ENCODE measurements at regions not wholly inside any gene's neighbourhood (a gene's known extent, or its start where the extent isn't known, plus 50 kb on each side); places are given as distances from the start of the nearest gene placed in this dataset.

- Histone ChIP-seq H3K4me2 (ENCODE audit: insufficient read depth in 1 of 2, low read depth in 2 of 2, low read length in 2 of 2) (no peak overlapping the region), H2BK20ac (ENCODE audit: low read length) (no peak overlapping the region), H2AFZ (ENCODE audit: low read length) (no peak overlapping the region), H4K91ac (replicated peaks; ENCODE audit: insufficient read length, low read length) (peak overlapping the region; percentile 51), H3K36me3 (ENCODE audit: control insufficient read depth in 2 of 4, insufficient read depth in 4 of 4, low read length in 3 of 4) (no peaks in the 10 kb centered on the region), H3K14ac (ENCODE audit: insufficient read length) (no peak overlapping the region), H3K27me3 (replicated peaks in 1 of 4; ENCODE audit: control insufficient read depth in 3 of 4, extremely low read depth in 1 of 4, insufficient read depth in 3 of 4, low read length in 3 of 4) (no peaks in the 10 kb centered on the region), H4K8ac (ENCODE audit: extremely low read depth, insufficient read depth, low read length) (no peak overlapping the region), H2BK15ac (ENCODE audit: low read length) (no peak overlapping the region), H3K9ac (replicated peaks in 1 of 4; ENCODE audit: extremely low read depth in 1 of 4, low read depth in 3 of 4, low read length in 3 of 4) (no peak overlapping the region), H3K56ac (replicated peaks; ENCODE audit: insufficient read length, low read depth, low read length) (no peak overlapping the region), H3K23ac (ENCODE audit: insufficient read length) (no peak overlapping the region), H2BK12ac (ENCODE audit: low read depth, low read length) (no peak overlapping the region), H3K23me2 (ENCODE audit: low read depth, low read length) (no peaks in the 10 kb centered on the region; the same call in 1 of the 2 replicates), H3K79me1 (ENCODE audit: low read depth, low read length) (no peaks in the 10 kb centered on the region), H3K4ac (replicated peaks; ENCODE audit: insufficient read length, low read depth, low read length) (no peak overlapping the region), H3K4me3 (ENCODE audit: extremely low read depth in 1 of 4, insufficient read depth in 2 of 4, low read depth in 3 of 4, low read length in 4 of 4) (no peak overlapping the region), H4K20me1 (replicated peaks in 1 of 2; ENCODE audit: control insufficient read depth in 1 of 2, insufficient read depth in 2 of 2, low read length in 2 of 2) (no peaks in the 10 kb centered on the region), H3K4me1 (replicated peaks in 1 of 4; ENCODE audit: control insufficient read depth in 3 of 4, insufficient read depth in 4 of 4, low read length in 3 of 4) (peaks cover 0 to 4% (median 1%) of the 10 kb centered on the region in 4 experiments; a peak in 3 of 7 replicates), H2AK5ac (ENCODE audit: low read depth, low read length) (no peak overlapping the region), H3K18ac (ENCODE audit: extremely low read depth, low read length) (no peak overlapping the region), H3K79me2 (ENCODE audit: control insufficient read depth in 1 of 2, insufficient read depth in 2 of 2, low read length in 2 of 2) (no peaks in the 10 kb centered on the region), H3K9me3 (ENCODE audit: insufficient read depth in 2 of 2, low read depth in 1 of 2, low read length in 1 of 2) (no peaks in the 10 kb centered on the region), H2BK5ac (ENCODE audit: low read depth, low read length) (no peak overlapping the region), H2BK120ac (replicated peaks; ENCODE audit: low read depth, low read length) (no peak overlapping the region), H3K27ac (ENCODE audit: low read depth, low read length) (no peak overlapping the region), H4K5ac (ENCODE audit: insufficient read length, low read depth, low read length) (no peak overlapping the region)
- FAIRE-seq (no peak), DNase-seq (ENCODE audit: low read depth in 1 of 2, low spot score in 2 of 2) (no peak)
- WGBS, 2 experiments (ENCODE audit: extremely low coverage in 1 of 2, insufficient coverage in 1 of 2, insufficient read length in 1 of 2, insufficient replicate concordance in 2 of 2, low coverage in 1 of 2, low lambda C conversion rate in 2 of 2, missing lambda C conversion rate in 1 of 2) = 97% methylated on average over 3 of the region's 3 CpGs; no CpG with 5 or more reads in 1 of the 2 experiments
- POLR2A ChIA-PET (ENCODE audit: partially characterized antibody) = no interaction called here
- CTCF ChIA-PET (ENCODE audit: partially characterized antibody) = no interaction called here
- TF ChIP-seq PHF8 (conservative IDR thresholded peaks at IDR 0.05; ENCODE audit: low read depth, low read length) = no peak
- no peak for TF ChIP-seq USF2 (IDR thresholded peaks at IDR 0.05; ENCODE audit: low read length)
- TF ChIP-seq JUND (IDR thresholded peaks at IDR 0.05; ENCODE audit: low read length) = no peak
- TF ChIP-seq CBX5 (IDR thresholded peaks at IDR 0.05; ENCODE audit: low read depth, low read length) = no peak
- no peak for TF ChIP-seq SRF (IDR thresholded peaks at IDR 0.05; ENCODE audit: low read depth, low read length)
- TF ChIP-seq EZH2 (IDR thresholded peaks at IDR 0.05; ENCODE audit: low read depth, low read length, severe bottlenecking) = no peak
- no peak for TF ChIP-seq SP1 (IDR thresholded peaks at IDR 0.05; ENCODE audit: low read depth, low read length)
- no peak for TF ChIP-seq BACH1 (IDR thresholded peaks at IDR 0.05; ENCODE audit: low read length)
- TF ChIP-seq KDM5A (IDR thresholded peaks at IDR 0.05; ENCODE audit: low read length) = no peak
- TF ChIP-seq E2F6 (IDR thresholded peaks at IDR 0.05) = no peak
- TF ChIP-seq ZNF274 (IDR thresholded peaks at IDR 0.05; ENCODE audit: borderline replicate concordance, extremely low read depth, low read length) = no peak
Observed at GRCh38 chr20:40865095-40865494, 163.5 kb upstream of the TOP1 start.
